ENCODE measurements at regions not wholly inside any gene's neighbourhood (a gene's known extent, or its start where the extent isn't known, plus 50 kb on each side); places are given as distances from the start of the nearest gene placed in this dataset.
"Not testable (repeated sequence)": the region's sequence is repeated elsewhere in the genome, so short reads cannot be mapped to it uniquely, and the experiment has no call there.

DNA sequence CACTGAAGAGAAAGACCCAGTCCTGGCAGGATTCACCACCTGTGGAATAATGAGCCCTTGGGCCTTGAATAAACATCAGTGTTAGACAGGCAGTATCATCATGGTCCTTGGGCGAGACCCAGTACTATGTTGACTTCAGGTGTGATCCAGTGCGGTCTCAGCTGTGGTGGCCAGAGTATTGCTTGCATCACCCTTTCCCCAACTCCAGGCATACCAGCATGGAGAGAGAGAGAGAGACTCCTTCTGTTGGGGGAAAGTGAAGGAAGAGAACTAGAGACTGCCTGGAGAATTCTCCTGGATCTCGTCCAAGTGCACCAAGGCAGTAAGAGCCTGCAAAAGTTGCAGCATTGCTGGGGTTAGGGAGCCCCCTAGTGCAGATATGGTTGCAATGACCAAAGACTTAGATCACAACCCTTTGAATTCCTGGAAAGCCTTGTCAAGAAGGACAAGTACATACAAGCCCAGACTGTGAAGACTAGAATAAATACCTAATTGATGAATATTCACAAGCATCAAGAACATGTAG lies 61.1 kb upstream of the VAMP7 start:
- DNase-seq (ENCODE audit: extremely low read depth, low read depth, low spot score) = peak; percentile 39

DNA sequence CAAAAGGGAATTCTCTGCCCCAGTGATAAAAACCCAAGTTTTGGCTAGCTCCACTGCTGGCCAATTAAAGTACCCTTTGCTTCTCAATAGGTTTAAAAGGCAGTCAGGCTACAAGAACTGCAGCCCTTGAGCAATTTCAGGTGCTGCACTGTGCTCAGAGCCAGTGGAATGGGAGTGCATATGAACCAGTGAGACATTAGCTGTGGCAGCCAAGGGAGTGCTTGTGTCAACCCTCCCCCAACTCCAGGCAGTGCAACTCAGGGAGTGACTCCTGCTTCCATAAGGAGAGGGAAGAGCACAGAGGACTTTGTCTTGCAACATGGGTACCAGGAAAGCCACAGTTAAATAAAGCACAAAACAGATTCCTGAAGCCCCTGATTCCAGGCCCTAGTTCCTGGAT lies 61.6 kb upstream of the VAMP7 start:
- DNase-seq (ENCODE audit: extremely low read depth, low read depth, low spot score) = no peak

DNA sequence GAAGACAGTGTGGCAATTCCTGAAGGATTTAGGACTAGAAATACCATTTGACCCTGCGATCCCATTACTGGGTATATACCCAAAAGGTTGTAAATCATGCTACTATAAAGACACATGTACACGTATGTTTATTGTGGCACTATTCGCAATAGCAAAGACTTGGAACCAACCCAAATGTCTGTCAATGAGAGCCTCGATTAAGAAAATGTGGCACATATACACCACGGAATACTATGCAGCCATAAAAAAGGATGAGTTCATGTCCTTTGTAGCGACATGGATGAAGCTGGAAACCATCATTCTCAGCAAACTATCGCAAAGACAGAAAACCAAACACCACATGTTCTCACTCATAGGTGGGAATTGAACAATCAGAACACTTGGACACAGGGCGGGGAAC lies 66.8 kb upstream of the VAMP7 start:
- DNase-seq (ENCODE audit: extremely low read depth, low read depth, low spot score) = not testable (repeated sequence)

DNA sequence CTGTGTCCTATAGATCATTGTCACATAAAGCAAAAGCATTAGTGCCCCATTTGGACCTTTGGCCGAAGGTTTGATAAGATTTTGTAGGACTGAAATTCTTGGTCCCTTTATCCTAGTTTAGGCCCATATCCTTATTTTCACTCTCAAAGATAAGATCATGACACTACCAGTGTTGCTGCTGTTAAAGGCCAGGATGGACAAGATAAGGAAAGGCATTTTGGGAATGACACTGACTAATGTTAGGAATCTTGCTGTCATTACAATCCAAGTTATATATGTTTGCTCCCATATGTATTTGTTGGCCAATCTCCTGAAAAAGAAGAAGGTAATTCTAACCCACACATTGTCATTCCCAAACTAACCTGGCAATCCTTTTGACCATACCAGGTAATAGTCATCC lies 101.3 kb upstream of the VAMP7 start:
- no peak for DNase-seq (ENCODE audit: extremely low read depth, low read depth, low spot score)

DNA sequence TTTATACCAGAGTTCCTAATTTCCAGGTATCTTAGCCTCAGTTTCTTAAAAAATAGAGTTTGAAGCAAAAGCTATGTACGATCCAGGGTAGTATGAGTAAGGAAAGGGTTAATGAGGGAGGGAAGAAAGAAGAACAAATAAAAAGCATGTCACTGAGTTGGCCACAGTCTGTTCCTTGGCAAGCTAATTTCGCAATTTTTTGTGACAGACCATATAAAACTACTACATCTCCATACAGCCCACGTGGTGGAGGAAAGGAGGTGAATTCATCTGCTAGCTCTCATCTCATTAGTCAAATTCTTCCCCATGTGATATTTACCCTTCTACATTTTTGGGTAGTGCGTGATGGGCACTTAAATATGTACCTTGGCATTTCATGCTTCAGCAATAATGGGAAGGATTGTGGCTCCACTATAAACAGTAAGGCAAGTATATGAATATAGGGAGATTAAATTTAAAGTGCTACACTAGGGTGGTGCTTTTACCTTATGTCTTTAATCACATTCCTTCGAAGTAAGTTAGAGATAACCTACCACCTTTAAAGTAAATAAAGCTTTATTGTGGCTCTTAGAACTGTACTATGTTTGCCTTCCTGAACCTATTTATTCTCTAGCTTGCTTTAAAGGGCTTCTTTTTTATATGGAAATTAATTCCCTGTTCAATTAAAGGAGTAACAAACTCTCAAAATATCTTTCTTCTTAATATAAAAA lies 102.1 kb upstream of the VAMP7 start:
- no peak for DNase-seq (ENCODE audit: extremely low read depth, low read depth, low spot score)

DNA sequence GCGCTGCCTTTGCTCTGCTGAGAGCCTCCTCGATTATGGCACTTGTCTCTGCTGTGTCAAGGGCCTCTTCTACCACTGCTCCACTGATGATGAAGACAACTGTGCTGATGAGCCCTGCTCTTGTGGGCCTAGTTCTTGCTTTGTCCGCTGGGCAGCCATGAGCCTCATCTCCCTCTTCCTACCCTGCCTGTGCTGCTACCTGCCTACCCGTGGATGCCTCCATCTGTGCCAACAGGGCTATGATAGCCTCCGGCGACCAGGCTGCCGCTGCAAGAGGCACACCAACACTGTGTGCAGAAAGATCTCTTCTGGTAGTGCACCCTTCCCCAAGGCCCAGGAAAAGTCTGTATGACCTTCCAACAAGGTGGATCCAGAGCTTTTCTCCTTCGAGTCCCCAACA lies 106.8 kb upstream of the VAMP7 start:
- DNase-seq (ENCODE audit: extremely low read depth, low read depth, low spot score) = no peak

DNA sequence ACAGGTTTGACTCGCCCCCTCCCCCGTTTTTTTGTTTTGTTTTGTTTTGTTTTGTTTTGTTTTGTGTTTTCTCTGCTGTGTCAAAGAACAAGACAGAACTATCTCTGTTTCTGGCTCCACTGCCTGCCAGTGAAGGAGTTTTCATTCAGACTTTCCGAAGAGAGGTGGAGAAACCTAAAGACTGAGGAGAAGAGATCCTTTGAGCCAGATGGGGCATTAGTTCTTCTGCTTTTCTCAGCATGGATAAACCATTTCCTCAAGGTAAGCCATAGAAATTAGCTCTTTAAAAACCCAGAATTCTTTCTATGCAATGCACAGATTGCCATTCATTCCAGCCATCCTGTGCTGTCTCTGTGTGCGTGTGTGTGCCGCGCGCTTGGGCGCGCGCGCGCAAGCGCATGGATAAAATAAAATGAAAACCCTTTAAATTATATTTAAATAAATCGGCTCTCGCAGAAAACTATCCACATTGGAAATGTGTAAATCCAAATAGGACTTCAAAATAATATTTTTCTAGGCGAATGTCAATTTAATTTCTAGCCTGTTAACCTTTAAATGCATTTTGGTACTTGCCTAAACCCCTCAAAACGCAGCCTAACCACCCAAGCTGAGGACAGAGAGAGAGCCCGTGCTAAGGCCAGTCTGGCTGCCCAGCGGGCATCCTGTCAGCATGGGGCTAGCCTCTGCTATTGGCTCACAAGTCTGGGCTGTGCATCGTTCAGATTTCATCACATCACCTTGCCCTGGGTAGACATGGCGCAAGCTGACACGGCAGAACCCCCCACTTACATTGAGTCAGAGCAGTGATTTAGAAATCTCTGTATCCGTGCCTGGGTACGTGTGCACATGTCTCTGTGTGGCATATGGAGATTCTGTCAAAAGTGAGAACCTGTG lies 113.0 kb upstream of the VAMP7 start:
- DNase-seq (ENCODE audit: extremely low read depth, low read depth, low spot score) = no peak

DNA sequence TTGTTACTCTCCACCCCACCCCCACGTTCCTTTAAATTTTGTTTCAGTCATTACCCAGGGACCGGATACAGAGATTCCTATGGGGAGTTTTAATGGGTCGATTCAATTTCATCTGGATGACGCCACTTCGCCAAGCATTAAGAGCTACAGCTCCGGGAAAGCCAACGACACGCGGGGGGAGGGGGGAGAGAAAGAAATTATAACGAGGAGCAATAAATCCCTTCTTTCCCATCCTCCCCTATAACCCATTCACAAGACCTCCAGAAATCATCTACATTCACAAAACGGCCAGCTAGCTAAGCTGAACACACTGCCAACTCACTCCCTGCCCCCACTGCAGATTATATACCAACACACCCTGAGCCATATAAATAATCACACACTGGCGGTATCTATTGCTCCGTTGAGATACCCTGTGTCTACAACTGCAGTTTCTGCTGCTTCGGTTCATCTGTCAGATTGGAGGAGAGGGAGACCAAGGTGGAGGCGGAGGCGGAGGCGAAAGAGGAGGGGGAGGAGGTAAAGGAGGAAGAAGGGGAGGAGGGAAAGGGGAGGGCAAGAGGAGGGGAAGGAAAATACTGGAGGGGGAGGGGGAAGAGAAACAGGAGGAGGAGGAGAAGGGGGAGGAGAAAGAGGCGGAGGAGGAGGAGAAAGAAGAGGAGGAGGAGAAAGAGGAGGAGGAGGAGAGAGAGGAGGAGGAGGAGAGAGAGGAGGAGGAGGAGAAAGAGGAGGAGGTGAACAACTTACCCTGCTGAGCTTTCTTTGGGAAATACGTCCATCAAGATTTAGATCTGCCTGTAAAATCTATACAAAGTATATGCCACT lies 113.9 kb upstream of the VAMP7 start:
- DNase-seq (ENCODE audit: extremely low read depth, low read depth, low spot score) = no peak

DNA sequence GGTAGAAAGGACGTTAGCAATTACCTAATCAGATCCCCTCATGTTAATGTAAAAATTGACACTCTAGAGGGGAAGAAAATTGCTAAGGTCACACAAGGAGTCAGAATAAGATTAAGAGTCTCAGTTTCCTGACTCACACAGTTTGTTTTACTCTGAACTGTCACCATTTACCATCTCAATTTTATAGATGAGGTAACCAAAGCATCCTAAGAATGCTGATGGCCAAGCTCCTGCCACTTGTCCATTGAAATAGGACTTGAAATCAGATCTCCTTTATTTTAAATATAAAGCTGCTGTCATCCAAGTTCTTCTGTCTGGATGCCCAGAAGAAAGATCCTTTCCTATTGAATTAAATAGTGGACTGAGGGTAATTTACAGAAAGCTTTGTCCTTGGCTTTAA lies 114.8 kb upstream of the VAMP7 start:
- DNase-seq (ENCODE audit: extremely low read depth, low read depth, low spot score) = no peak

DNA sequence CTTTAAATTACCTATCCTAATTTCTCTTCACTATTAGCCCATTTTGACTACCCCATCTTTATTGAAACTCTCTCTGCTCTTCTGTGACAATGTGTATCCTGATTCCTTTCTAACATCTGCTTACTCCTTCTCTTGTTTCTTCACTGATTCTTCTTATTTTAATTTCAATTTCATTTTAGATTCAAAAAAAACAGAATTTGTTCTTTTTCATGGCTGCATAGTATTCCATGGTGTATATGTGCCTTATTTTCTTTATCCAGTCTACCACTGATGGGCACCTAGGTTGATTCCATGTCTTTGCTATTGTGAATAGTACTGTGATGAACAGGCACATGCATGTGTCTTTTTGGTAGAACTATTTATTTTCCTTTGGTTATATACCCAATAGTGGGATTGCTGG lies 120.0 kb upstream of the VAMP7 start:
- no peak for DNase-seq (ENCODE audit: extremely low read depth, low read depth, low spot score)

DNA sequence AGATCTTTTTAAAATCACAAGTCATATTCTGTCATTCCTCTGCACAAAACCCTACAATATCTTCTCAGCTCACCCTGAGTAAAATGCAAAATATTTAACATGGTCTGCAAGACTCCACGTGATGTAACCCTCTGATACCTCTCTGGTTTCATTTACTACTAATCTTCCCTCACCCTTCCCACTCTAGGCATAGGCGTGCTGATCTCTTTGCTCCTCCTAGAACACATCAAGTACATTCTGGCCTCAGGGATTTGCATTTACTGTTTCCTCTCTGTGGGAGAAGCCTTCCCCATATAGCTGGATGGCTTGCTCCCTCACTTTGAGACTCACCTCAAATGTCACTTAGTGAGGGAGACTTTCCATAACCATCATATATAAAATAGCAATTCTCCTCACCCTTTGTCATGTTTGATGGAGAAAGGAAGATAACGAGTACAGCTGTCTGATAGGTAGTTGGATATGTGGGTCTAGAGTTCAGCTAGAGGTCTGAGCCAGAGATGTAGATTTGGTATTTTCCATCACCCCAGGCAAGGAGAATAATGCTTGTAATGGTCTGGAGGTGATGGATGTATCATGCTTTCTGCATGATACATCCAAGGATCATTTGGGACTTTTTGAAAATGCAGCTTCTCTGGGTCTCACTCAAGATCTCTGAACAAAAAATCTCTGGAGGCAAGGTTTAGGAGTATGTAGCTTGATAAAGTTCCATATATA lies 123.9 kb upstream of the VAMP7 start:
- no peak for DNase-seq (ENCODE audit: extremely low read depth, low read depth, low spot score)

DNA sequence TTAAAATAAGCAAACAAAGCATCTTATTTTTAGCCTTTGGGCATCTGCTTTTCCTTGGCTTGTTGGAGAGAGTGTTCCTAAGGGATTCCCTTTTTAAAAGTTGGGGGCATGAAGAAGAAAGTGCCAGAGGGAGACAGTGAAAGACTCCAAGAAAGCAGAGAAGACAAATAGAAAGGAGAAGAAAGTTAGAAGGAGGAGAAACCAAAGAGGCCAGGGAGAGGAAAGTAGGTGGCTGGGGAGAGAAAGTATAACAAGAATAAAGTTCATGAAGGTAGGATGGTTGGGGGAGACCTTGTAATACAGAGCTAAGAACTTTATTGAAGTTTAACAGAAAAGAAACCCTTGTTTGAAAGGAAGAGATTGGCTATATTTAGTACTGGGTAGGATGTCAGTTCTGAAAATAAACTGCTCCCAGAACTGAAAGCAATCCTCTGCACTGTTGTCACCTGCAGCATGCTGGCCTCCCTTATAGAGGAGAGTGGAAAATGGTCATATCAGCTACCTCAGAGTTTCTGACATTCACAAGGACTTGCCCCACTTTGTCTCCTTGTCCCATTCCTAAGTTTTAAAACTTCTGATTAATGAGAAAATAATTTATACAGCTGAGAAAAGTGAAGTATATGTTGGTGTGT lies 125.3 kb upstream of the VAMP7 start:
- DNase-seq (ENCODE audit: extremely low read depth, low read depth, low spot score) = no peak

DNA sequence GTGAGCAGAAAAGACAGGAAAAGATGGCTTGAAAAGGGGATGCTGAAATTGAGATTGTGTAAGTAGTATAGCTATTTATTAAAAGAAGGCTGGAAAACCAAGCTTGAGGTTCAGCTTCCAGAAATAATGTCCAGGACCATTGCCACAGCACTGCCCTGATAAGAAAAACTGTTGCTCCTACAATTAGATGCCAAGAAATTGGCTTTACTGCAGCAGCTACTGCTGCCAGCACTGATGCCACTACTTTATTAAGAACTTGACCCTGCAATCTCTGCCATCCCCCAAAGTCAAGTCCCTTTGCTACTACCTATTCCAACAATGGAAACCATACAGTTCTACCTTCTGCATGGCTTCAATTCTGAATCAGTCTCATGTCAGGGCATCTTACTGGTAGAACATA lies 130.0 kb upstream of the VAMP7 start:
- DNase-seq (ENCODE audit: extremely low read depth, low read depth, low spot score) = no peak

DNA sequence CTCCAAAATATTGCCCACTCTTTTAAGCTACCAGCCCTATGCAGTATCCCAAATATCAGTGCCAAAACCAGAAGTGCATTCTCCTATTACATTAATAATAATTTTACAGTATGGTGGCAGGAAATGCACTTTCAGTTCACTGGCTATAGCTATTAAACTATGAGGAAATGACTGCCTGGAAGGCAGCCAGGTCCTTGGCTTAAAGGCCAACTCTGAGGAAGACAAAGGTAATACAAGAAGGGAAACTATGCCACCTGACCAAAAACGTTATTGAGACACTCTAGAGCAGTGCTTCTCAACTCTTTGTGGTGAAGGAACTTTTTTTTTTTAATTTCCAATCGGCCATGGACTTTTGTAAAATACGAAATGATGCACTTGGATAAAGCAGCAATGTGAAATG lies 133.6 kb upstream of the VAMP7 start:
- no peak for DNase-seq (ENCODE audit: extremely low read depth, low read depth, low spot score)

DNA sequence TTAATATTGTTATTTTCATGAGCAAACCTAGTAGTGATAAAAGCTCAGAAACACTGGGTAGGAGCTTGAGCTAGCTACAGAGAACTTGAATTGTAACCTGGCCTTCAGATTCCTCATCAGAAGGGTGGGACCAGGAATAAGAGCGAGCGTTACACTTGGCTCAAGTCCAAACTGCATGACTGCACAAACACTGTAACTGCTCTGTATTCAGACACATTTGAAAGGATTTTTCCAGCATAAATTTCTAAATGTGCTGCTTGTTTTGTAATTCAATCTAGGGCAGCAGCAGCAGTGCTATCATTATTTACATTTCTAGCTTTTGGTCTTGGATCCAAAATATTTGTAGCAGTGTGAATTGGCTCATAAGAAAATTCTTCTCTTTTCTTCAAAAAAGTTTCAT lies 133.0 kb upstream of the TMLHE start:
- DNase-seq (ENCODE audit: extremely low read depth, low read depth, low spot score) = peak; percentile 9

DNA sequence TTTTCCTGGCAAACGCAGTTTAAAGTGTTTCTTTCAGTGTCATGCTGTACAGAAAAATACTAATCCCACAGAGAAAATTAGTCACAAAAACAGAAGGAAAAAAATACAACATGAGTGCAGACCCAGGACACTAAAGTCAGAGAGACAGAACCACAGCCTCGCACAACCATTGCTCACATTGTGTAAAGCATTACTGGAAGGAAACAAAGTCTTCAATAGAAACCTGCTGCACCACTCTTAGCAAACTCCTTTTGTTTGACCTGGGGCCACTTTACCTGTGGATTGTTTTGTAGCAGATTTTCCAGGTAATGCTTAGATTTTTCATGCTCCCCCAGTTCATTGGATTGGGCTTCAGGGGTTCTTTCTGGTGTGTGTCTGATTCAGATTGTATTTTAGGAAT lies 131.8 kb upstream of the TMLHE start:
- no peak for DNase-seq (ENCODE audit: extremely low read depth, low read depth, low spot score)

DNA sequence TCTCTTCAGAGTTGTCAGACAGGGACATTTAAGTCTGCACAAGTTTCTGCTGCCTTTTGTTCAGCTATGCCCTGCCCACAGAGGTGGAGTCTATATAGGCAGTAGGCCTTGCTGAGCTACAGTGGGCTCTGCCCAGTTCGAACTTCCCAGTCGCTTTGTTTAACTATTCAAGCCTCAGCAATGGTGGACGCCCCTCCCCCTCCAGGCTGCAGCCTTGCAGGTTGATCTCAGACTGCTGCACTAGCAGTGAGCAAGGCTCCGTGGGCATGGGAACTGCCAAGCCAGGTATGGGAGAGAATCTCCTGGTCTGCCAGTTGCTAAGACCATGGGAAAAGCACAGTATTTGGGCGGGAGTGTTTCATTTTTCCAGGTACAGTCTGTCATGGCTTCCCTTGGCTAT lies 115.6 kb upstream of the TMLHE start:
- DNase-seq (ENCODE audit: extremely low read depth, low read depth, low spot score) = not testable (repeated sequence)

DNA sequence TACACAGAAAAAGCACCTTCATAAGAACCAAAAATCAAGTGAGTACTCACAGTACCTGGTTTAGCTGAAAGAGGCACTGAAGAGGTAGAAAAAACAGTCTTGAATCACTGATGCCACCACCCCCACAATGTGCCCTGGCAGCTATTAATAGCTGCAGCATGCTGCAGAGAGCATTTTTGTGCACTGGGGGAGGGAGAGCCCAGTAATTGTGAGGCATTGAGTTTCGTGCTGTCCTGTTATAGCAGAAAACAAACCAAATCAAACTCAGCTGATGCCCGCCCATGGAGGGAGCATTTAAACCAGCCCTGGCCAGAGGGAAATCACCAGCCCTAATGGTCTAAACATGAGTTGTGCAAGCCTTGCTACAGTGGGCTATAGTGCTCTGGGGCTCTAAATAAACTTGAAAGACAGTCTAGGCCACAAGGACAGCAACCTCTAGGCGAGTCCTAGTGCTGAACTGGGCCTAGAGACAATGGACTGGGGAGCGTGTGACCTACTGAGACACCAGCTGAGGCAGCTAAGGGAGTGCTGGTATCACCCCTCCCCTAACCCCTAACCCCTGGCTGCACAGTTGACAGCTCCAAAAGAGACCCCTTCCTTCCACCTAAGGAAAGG lies 106.3 kb upstream of the TMLHE start:
- no peak for DNase-seq (ENCODE audit: extremely low read depth, low read depth, low spot score)

DNA sequence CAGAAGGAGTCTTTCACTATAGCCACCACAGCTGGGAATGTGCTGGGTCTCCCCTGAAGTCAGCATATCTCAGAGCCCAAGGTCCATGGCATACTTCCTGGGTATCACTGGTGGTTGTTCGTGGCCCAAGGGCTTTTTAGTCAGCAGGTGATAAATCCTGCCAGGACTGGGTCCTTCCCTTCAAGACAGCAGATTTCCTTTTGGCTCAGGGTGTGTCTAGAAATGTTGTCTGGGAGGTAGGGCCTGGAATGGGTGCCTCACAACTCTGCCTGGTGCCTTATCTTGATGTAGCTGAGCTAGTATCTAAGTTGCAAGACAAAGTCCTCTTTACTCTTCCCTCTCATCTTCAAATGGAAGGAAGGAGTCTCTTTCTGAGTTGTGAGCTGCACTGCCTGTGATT lies 102.4 kb upstream of the TMLHE start:
- no peak for DNase-seq (ENCODE audit: extremely low read depth, low read depth, low spot score)

DNA sequence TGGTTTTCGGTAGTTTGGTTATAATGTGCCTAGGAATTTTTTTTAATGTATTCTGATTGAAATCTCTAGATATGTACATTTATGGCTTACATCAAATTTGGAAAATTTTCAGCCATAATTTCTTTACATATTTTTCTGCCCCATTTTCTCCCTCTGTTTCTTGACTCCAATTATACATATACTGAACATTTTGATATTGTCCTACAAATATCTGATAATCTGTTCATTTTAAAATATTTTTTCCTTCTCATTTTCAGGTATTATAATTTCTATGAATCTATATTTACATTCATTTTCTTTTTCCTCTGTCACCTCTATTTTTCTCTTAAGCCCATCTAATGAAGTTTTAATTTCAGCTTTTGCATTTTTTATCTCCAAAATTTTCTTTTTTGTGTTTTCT lies 82.7 kb upstream of the TMLHE start:
- no peak for DNase-seq (ENCODE audit: extremely low read depth, low read depth, low spot score)
